22Rv1 (cell line): ENCODE measurements at regions not wholly inside any gene's neighbourhood (a gene's known extent, or its start where the extent isn't known, plus 50 kb on each side); places are given as distances from the start of the nearest gene placed in this dataset.

Experiments
- CTCF ChIP-seq: fragments of 450-650 bp; IDR thresholded peaks from 2 replicates; pipeline ENCODE4 v1.5.1; 2017; ENCODE audit warnings: mild to moderate bottlenecking
- ZFX ChIP-seq: fragments of 450-650 bp; IDR thresholded peaks from 2 replicates; pipeline ENCODE4 v1.6.1; 2017; ENCODE audit warnings: antibody characterized with exemption, borderline replicate concordance

GRCh38 chr18:56065086-56065485, 477.1 kb upstream of the TCF4 start:
- TF ChIP-seq CTCF (no peak), ZFX (no peak)
